H1 (cell line): ENCODE measurements at regions not wholly inside any gene's neighbourhood (a gene's known extent, or its start where the extent isn't known, plus 50 kb on each side); places are given as distances from the start of the nearest gene placed in this dataset.

Source experiments
- SAP30 ChIP-seq: fragments of 300-600 bp; sonication (generic); IDR thresholded peaks from 2 replicates; pipeline ENCODE4 v1.7.1; 2012; ENCODE audit warnings: low read length, moderate library complexity, mild to moderate bottlenecking, inconsistent platforms; ENCODE audit not compliant: insufficient read depth, insufficient replicate concordance
- TAF7 ChIP-seq: optimal IDR thresholded peaks from 2 replicates; pipeline ENCODE3; 2011; ENCODE audit warnings: low read depth, mild to moderate bottlenecking, inconsistent platforms, low read length, moderate library complexity, borderline replicate concordance
- TBP ChIP-seq: IDR thresholded peaks from 2 replicates; pipeline ENCODE4 v1.6.1; 2011; ENCODE audit warnings: low read depth, low read length, improper control_type of control experiment

GRCh38 chr2:84281510-84281909, 177.6 kb downstream of the SUCLG1 start (continued):
- no peak for TF ChIP-seq SAP30
- no peak for TF ChIP-seq TBP
- TF ChIP-seq TAF7: no peak
